ENCODE measurements at regions not wholly inside any gene's neighbourhood (a gene's known extent, or its start where the extent isn't known, plus 50 kb on each side); places are given as distances from the start of the nearest gene placed in this dataset.

GRCh38 chr1:57791497-57791896 is 367.6 kb upstream of the DAB1 start:
- H3K36me3 Mint-ChIP-seq (ENCODE audit: low read depth): no peaks in the 10 kb centered on the region
- peaks cover under 1% of the 10 kb centered on the region for H3K27me3 Mint-ChIP-seq
- intact Hi-C loops (cut with micrococcal nuclease): no loop called here
- H3K9me3 Mint-ChIP-seq: no peaks in the 10 kb centered on the region
- no peak for ATAC-seq
- no peak for DNase-seq
- ChIA-PET CTCF (no interaction called here), POLR2A (no interaction called here)
- no peak overlapping the region for H3K4me3 Mint-ChIP-seq
- no peak for TF ChIP-seq CTCF (IDR thresholded peaks at IDR 0.05)
- no peak overlapping the region for H3K27ac Mint-ChIP-seq
- H3K4me1 Mint-ChIP-seq (ENCODE audit: low read depth): no peaks in the 10 kb centered on the region

- DNase-seq (no peak), ATAC-seq (no peak)
- no peaks in the 10 kb centered on the region for H3K27me3 Mint-ChIP-seq
- no peaks in the 10 kb centered on the region for H3K36me3 Mint-ChIP-seq (ENCODE audit: low read depth)
- ChIA-PET POLR2A (no interaction called here), CTCF (no interaction called here)
- H3K4me1 Mint-ChIP-seq (ENCODE audit: low read depth): no peaks in the 10 kb centered on the region
- no peak for TF ChIP-seq CTCF (IDR thresholded peaks at IDR 0.05)
- H3K9me3 Mint-ChIP-seq: no peaks in the 10 kb centered on the region
- intact Hi-C loops (cut with micrococcal nuclease): no loop called here
- H3K4me3 Mint-ChIP-seq: no peak overlapping the region
- H3K27ac Mint-ChIP-seq: no peak overlapping the region
Measured at GRCh38 chr1:57789936-57790335, 366.1 kb upstream of the DAB1 start.

- Mint-ChIP-seq H3K27ac (no peak overlapping the region), H3K27me3 (no peaks in the 10 kb centered on the region), H3K36me3 (ENCODE audit: low read depth) (no peaks in the 10 kb centered on the region), H3K9me3 (no peaks in the 10 kb centered on the region), H3K4me1 (ENCODE audit: low read depth) (no peaks in the 10 kb centered on the region), H3K4me3 (no peak overlapping the region)
- TF ChIP-seq CTCF (IDR thresholded peaks at IDR 0.05): no peak
- no peak for ATAC-seq
- DNase-seq: no peak
- intact Hi-C loops (cut with micrococcal nuclease): no loop called here
- ChIA-PET POLR2A (no interaction called here), CTCF (no interaction called here)
Measured at GRCh38 chr1:57788313-57788712, 364.5 kb upstream of the DAB1 start.

GRCh38 chr1:57784356-57784755 is 360.5 kb upstream of the DAB1 start:
- Mint-ChIP-seq H3K4me3 (no peak overlapping the region), H3K9me3 (no peaks in the 10 kb centered on the region), H3K27ac (no peak overlapping the region), H3K27me3 (no peaks in the 10 kb centered on the region), H3K36me3 (ENCODE audit: low read depth) (no peaks in the 10 kb centered on the region), H3K4me1 (ENCODE audit: low read depth) (no peaks in the 10 kb centered on the region)
- intact Hi-C loops (cut with micrococcal nuclease): no loop called here
- no peak for DNase-seq
- ChIA-PET CTCF (interaction anchor here (1.3 kb wide), 1 partner anchor 8 kb away, joined by 3 read pairs; no protein-coding TSS in a partner anchor), POLR2A (no interaction called here)
- ATAC-seq: no peak
- no peak for TF ChIP-seq CTCF (IDR thresholded peaks at IDR 0.05)

- H3K27ac Mint-ChIP-seq: no peak overlapping the region
- no peaks in the 10 kb centered on the region for H3K36me3 Mint-ChIP-seq (ENCODE audit: low read depth)
- no peaks in the 10 kb centered on the region for H3K4me1 Mint-ChIP-seq (ENCODE audit: low read depth)
- ATAC-seq (no peak), DNase-seq (no peak)
- H3K4me3 Mint-ChIP-seq: no peak overlapping the region
- H3K27me3 Mint-ChIP-seq: peaks cover 3% of the 10 kb centered on the region
- intact Hi-C loops (cut with micrococcal nuclease): no loop called here
- TF ChIP-seq CTCF (IDR thresholded peaks at IDR 0.05): no peak
- POLR2A ChIA-PET: no interaction called here
- H3K9me3 Mint-ChIP-seq: no peaks in the 10 kb centered on the region
- CTCF ChIA-PET: no interaction called here
Measured at GRCh38 chr1:57782357-57782756, 358.5 kb upstream of the DAB1 start.
